Jurkat, Clone E6-1 (cell line): ENCODE measurements at regions not wholly inside any gene's neighbourhood (a gene's known extent, or its start where the extent isn't known, plus 50 kb on each side); places are given as distances from the start of the nearest gene placed in this dataset.
"Not testable (repeated sequence)": the region's sequence is repeated elsewhere in the genome, so short reads cannot be mapped to it uniquely, and the experiment has no call there.

ENCODE experiments used
- DNase-seq: peaks from one replicate; pipeline ENCODE4 v3.0.0-alpha.2; 2011; ENCODE audit warnings: low read depth, low spot score
- H3K4me3 ChIP-seq: 2 replicates; pipeline ENCODE4 v1.5.1; 2011; ENCODE audit warnings: mild to moderate bottlenecking, low read length, control low read depth, moderate library complexity

GRCh38 chr5:13640270-13640669 lies 304.2 kb downstream of the DNAH5 start:
- DNase-seq, result no peak
- H3K4me3 ChIP-seq, result no peak overlapping the region

GRCh38 chr5:13632676-13633075 lies 311.8 kb downstream of the DNAH5 start:
- no peak for DNase-seq
- H3K4me3 ChIP-seq, result no peak overlapping the region

GRCh38 chr5:13629218-13629617 lies 315.3 kb downstream of the DNAH5 start:
- DNase-seq, result no peak
- H3K4me3 ChIP-seq, result no peak overlapping the region

- H3K4me3 ChIP-seq, result no peak overlapping the region
- DNase-seq, result no peak
Observed at GRCh38 chr5:13627673-13628454, 316.6 kb downstream of the DNAH5 start.

- H3K4me3 ChIP-seq, result no peak overlapping the region
- no peak for DNase-seq
Observed at GRCh38 chr5:13625616-13626198, 318.8 kb downstream of the DNAH5 start.

- DNase-seq, result no peak
- no peak overlapping the region for H3K4me3 ChIP-seq
Observed at GRCh38 chr5:13624283-13625074, 320.0 kb downstream of the DNAH5 start.

GRCh38 chr5:13613621-13614020 lies 330.9 kb downstream of the DNAH5 start:
- no peak overlapping the region for H3K4me3 ChIP-seq
- DNase-seq, result no peak

- no peak for DNase-seq
- H3K4me3 ChIP-seq, result no peak overlapping the region
Observed at GRCh38 chr5:13611604-13612003, 332.9 kb downstream of the DNAH5 start.

GRCh38 chr5:13609504-13609903 lies 335.0 kb downstream of the DNAH5 start:
- DNase-seq, result no peak
- no peak overlapping the region for H3K4me3 ChIP-seq

GRCh38 chr5:13606051-13606450 lies 338.4 kb downstream of the DNAH5 start:
- H3K4me3 ChIP-seq, result no peak overlapping the region
- no peak for DNase-seq

GRCh38 chr5:13601112-13601511 lies 343.4 kb downstream of the DNAH5 start:
- H3K4me3 ChIP-seq, result no peak overlapping the region
- no peak for DNase-seq

- H3K4me3 ChIP-seq, result no peak overlapping the region
- no peak for DNase-seq
Observed at GRCh38 chr5:13595978-13596377, 348.5 kb downstream of the DNAH5 start.

GRCh38 chr5:13591621-13592020 lies 352.9 kb downstream of the DNAH5 start:
- DNase-seq, result no peak
- no peak overlapping the region for H3K4me3 ChIP-seq

GRCh38 chr5:13585324-13585723 lies 359.2 kb downstream of the DNAH5 start:
- no peak for DNase-seq
- no peak overlapping the region for H3K4me3 ChIP-seq

- no peak overlapping the region for H3K4me3 ChIP-seq
- no peak for DNase-seq
Observed at GRCh38 chr5:13581914-13582313, 362.6 kb downstream of the DNAH5 start.

- no peak overlapping the region for H3K4me3 ChIP-seq
- no peak for DNase-seq
Observed at GRCh38 chr5:13581132-13581531, 363.4 kb downstream of the DNAH5 start.

GRCh38 chr5:13580058-13580457 lies 364.4 kb downstream of the DNAH5 start:
- H3K4me3 ChIP-seq, result no peak overlapping the region
- no peak for DNase-seq

- not testable (repeated sequence) for H3K4me3 ChIP-seq, DNase-seq
Observed at GRCh38 chr5:13579091-13579490, 365.4 kb downstream of the DNAH5 start.

- not testable (repeated sequence) for DNase-seq
Observed at GRCh38 chr5:13578311-13579039, 366.0 kb downstream of the DNAH5 start.

GRCh38 chr5:13574574-13574973 lies 369.9 kb downstream of the DNAH5 start:
- no peak for DNase-seq
- H3K4me3 ChIP-seq, result no peak overlapping the region

More at GRCh38 chr5:13578311-13579039, 366.0 kb downstream of the DNAH5 start:
- H3K4me3 ChIP-seq, result not testable (repeated sequence)
